Globus pallidus (tissue), 1 donor: ENCODE measurements at regions not wholly inside any gene's neighbourhood (a gene's known extent, or its start where the extent isn't known, plus 50 kb on each side); places are given as distances from the start of the nearest gene placed in this dataset.

Experiments used
- DNase-seq: peaks from one replicate; pipeline ENCODE4 v3.0.0-alpha.2; 2015; ENCODE audit warnings: low spot score

DNA sequence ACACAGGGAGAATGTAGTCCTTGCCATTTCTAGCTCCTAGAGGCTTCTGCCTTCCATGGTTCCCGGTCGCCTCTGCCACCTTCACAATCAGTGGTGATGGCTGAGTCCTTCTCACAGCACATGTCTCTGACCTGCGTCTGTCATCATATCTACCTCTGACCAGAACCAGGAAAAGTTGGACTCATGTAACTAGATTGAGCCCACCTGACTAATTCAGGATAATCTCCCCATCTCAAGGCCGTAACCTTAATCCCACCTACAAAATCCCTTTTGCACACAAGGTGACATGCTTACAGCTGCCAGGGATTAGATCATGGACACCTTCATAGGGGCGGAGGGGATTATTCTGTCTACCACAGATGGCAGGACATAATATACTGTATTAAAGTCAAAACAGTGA, 375.6 kb downstream of the ICE1 start:
- no peak for DNase-seq

DNA sequence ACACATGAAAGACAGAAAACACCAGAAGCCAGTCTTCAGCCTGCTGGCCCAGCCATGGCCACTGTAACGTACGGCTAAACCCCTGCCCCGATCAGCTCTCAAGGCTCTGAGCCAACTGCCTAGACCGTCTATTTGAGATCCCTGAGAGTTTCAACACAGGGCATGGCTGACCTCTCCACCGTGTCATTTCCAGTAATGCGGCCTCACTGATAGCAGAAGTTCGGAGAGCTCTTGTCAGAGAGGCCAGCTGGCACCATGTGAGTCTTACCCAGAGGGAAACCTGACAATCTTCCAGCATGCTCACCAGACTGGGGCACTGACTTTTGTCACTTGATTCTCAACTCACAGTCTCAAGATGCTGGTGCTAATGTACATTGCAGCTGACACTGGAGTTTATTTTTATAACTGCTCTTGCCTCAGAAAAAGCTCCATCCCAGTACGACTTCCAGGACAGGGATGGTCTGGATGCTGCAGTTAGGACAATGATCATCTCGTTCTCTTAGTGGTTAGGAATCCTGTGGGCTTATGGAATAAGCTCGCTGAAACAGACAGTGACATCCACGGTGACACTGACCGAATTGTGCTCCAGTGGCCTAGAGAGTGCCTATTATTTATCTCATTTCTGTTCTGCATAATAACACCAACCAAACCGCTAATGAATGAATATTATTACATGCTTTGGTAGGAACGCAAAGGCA, 372.7 kb downstream of the ICE1 start:
- no peak for DNase-seq

DNA sequence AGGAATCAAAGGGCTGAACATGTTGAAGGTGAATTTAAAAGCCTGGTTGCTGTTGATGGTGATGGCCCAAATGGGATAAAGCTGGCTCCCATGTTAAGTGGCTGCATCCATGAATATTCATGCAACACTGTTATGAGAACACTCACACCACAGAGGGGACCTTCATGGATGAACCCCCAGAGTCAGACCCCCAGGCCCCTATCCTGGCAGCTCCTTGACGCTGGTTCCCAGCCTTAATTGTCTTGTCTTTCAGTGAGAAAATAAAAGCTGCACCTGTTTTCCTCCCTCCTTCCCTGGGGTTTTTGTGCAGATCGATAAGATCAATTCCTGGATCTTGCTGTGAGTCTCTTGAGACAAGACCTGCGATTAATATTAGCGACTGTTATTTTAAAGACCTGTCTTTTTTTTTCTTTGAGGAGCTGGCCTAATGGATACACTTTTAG, 371.7 kb downstream of the ICE1 start:
- no peak for DNase-seq

DNA sequence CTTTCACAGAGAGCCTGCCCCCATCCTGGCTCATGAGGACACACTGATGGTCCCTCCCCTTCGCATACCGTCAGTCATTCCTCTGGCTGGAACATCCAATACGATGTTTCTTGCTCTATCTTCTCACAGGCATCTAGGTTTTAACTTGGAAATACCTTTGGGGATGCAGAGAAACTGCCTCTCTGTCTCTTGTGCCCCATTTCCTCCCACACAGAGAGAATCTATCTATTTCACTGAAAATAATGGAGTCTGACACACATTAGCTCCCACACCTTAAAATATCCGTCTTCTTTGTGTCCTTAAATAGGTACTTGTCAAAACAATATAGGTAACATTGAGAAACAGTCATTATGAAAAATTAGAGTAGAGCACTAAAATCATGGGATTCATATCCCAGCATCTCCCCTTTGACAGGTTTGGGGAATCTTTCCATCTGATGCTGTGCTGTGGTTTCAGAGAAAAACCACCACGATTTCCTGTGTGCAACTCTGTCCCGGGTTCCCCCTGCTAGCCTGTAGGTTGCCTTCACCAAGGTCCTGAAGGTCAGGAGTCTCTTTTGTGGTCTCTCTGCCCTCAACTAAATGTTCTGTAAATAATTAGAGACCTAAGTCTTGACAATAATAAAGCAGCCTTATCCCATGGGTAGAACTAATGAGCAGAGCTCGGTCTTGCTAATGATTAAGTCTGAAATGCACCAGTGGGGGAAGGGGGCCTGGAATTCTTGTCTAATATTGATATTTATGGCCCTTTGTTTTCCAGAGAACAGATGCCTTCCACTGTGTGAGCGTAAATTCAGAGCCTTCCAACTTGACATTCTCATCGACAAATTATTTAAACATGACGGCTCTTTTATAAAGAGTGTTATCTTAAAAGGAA, 371.0 kb downstream of the ICE1 start:
- DNase-seq: no peak

DNA sequence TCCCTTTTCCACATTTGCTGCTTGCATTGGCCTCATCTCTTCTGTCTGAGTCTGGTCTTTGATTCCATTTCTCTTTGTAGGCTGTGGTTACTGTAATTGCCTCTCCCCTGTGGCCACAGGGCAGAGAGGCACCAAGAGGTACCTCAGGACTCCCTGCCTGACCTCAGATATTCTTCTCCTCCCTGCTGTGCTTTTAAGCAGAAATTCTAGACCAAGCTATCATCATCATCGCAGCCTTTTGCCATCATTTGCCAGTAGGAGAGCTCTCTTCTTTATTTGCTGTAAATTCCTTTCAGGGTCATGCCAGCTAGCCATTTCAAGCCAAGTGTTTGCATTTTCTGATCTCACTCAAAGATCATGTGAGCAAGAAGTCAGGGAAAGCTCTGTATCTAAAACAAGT, 369.6 kb downstream of the ICE1 start:
- no peak for DNase-seq

DNA sequence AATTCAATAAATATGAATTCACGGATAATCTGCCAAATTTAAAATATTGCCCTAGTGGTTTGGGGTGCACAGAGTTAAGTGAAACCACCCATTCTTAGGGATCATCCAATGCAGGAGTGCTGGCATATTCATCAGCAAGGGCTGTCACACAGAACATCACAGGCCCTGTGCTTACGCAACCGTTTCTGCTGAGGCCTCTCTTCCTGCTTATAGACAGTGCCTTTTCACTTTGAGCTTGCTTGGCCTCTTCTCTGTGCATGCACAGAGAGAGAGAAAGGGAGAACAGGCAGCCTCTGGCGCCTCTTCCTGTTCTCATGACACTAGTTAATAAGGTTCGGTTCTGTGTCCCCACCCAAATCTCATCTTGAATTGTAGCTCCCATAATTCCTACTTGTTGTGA, 366.3 kb downstream of the ICE1 start:
- no peak for DNase-seq

DNA sequence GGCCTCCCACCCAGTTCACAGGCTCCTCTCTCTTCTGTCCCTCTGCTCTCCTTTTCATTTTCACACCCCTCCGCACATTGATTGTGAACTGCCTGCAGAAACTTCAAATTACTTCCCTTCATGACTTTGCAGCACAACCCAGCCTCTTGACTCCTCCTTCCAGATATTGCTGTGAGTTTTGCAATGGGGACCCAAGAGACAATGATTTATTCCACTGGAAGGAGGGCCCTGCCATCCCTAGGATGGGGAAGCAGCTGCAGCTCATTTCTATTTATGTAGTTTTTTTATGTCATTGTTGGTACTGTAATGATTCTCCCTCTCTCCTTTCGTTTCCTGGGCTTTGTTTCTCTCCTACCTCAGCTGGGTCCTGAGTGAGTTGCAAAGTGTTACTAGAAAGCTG, 364.9 kb downstream of the ICE1 start:
- no peak for DNase-seq

DNA sequence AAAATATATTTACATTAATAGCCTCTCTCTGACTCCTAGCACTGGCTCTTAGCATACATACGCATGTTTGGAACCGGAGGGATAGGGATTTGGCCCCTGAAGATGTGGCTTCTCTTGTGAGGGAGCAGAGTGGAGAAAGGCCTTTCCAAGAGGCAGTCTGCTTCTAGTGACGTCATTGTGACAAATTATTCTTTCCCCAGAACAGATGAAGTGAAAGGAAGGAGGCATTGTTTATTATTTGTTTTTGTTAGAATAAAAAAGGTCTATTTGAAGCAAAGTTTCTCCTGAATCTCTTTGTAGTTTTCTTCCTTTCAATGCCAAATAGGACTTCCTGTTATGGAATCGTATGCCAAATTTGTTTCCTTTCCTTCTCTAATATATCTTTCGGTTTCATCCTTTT, 361.6 kb downstream of the ICE1 start:
- no peak for DNase-seq

DNA sequence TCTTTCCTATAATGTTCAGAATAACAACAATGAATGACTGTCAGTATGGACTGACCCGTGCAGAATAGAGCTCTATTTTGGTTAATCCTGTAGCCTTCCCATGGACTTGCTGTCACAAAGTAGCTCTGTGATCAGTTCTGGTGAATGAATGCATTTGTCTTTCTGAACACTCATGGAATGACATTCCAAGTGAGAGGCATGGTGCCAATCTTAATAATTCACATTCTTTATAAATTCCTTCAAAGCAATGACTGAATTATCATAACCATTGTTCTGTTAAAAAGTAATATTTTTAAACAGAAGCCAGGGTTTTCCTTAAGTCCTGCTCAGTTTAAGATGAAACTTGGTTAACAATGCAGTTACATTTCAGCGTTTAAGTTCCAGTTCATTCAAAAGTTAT, 360.5 kb downstream of the ICE1 start:
- DNase-seq: no peak

DNA sequence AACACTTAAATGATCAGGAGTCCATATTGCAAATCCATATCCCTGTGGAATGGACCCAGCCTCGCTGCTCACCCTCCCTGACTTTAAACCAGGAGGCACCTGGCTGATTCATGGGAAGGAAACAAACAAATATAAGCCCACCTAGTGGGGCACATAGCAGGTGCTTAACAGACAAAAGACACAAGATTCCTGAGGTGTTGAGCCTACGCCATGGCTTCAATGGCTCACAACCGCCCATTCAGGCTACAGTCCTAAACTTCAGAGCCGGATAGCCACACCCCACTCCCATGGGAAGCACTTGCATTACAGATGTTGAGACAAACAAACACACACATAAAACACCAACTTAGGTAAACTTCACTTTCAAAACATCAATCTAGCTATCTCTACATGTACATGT, 359.9 kb downstream of the ICE1 start:
- DNase-seq: no peak

DNA sequence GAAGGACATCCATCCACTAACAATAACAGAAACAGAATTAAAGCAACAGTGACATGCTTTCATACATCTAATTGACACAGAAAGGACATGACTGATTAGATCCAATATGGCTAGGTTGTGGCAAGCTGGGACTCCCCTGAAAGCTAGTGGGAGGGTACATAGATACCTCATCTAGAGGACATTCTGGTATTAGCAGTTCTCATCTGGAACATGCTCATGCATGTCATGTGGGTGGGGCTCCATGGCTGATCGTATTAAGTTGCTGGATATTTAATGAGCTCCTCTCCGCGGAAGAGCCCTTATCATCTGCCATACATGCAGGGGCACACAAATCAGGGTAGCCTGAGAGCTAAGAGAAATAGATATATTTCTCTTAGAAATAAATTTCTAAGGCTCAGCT, 358.9 kb downstream of the ICE1 start:
- DNase-seq: no peak

DNA sequence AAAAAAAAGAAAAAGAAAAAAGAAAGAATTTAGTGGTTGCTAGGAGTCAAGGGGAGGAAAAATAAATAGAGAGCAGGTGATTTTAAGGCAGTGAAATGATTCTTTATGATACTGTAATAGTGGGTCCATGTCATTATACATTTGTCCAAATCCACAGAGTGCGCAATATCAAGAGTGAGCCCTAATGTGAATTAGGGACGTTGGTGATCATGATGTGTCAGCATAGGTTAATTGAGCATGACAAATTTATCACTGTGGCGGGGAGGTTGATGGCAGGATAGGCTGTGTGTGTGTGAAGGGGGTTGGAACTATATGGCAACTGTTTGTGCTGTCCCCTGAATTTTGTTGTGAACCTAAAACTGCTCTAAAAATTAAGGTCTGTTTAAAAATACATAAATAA, 357.8 kb downstream of the ICE1 start:
- no peak for DNase-seq

DNA sequence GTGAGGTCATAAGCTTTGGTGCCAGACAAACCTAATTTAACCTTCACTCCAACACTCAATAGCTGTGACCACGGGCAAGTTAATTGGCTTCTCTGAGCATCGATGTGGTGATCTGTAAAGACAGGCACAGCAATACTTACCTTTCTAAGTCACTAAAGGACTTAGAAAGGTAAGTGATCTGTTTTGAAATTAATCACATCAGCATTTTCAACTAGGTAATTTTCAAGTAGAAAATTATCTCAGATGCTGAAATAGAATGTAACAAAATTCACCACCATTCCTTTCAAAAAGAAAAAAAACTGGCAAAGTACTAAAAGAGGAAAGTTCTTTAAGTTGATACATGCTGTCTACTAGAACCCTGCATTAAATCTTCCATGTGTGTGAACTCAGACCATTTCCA, 354.5 kb downstream of the ICE1 start:
- DNase-seq: no peak

DNA sequence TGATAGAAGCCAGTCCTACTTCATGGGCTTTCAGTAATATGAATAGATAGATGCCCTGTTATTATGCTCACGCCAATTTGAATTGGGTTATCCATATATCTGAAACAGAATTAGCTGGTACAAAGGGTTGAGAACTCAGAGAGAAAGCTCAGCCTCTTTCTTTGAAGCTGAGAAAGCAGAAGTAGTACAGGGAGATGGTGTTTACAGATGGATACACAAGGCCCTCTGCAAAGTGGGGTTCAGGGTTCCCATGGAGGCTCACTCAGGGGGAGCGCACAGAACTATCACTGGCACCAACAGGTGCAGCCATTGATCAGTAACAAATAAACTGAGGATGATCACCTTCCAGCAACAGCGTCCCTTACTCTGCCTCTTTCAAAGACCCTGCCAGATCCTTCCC, 349.7 kb downstream of the ICE1 start:
- DNase-seq: no peak

DNA sequence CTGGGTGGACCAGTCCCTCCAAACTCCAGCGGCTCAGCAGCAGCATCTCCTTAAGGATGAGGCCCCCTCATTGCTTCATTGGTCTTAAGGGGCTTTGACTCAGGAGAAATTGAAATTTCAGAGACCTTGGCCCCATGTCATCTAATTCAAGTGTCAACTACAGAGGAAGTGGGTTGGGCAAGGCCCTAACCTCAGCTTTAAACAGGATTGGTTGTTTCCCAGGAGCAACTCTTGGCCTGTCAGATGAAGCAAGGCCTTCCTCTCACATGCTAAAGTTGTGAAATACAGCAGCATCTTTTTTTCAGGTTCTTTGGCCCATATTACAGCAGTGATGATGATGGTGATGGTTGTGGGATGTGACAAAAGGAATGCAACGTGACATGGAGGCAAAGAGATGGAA, 348.3 kb downstream of the ICE1 start:
- no peak for DNase-seq

DNA sequence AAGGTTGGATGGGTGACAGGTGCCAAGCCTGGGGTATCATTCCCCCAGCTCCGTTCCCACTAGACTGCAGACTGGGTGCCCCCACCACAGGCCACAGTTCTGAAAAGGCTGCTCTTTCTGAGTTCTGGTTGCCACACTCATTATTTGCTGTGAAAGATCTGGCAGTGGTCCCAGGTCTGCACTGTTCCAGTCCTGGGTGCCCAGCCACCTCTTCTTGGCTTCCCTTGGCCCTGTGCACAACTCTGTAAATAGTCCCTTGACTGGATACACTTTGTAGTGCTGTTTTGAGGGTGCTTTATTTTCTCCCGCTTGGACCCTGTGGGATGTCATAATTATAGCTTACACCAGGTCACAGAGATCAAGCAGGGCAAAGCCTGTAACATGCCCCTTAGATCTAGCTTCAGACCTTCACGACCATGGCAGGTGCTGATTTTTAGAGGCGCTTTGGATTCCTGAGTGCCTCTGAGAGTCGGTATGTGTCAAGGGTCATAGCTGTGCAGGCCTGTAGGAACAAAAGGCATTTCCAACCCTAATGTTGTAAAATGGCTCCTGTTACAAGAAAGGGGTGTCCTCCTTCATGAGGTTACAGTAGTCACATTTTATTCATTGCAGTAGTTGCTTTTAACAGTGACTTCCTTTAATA, 344.9 kb downstream of the ICE1 start:
- no peak for DNase-seq

DNA sequence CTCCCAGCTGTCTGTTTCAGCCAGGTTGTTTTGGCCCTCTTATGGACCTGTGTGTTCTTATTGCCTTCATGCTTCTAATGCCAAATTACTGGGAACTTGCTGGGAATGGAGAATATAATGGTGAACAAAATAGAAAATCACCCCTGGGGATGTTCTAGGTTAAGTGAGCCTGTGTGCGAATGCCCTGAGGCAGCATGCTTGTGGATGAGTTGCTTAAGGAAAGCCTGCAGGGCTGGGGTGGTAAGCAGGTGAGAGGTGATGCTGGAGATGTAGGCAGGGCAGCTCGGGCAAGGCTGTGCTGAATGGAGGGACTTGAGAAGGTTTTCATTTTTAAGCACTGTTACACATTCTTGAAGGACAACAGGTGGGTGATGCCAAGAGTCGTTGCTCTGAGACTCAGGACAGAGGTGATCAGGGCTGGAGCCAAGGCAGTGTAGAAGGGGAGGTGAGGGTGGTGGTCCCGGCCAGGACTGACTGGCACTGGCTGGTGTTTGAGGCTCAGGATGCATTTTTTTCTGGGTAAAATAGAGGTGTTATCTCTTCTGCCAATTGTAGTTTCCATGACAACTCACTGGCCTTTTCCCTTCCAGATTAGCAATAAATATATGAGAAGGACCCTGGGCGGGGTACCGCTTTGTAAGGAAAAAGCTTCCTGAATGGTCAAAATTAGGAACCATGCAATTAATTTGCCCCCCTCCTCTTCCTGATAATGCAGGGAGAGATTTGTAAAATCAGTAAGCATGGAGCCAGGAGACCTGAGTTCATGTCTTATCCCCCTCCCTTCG, 342.8 kb downstream of the ICE1 start:
- no peak for DNase-seq

DNA sequence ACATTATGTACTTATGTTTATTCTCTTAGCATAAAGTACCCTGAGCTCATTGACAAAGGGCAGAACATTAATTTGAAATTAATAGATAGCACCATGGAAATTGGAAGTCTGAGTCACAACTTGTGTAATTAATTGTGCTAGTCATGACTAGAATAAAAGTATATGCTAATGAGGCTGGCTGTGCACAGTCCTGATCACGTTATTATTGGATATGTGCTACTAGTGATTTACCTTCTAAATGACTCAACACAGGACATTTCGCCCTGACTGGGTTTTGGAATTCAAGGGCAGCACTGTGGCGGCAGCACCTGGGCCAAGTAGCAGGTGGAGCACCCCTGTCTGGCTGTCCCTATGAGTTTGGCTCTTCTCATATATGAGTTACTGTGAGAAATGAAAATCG, 341.8 kb downstream of the ICE1 start:
- no peak for DNase-seq

DNA sequence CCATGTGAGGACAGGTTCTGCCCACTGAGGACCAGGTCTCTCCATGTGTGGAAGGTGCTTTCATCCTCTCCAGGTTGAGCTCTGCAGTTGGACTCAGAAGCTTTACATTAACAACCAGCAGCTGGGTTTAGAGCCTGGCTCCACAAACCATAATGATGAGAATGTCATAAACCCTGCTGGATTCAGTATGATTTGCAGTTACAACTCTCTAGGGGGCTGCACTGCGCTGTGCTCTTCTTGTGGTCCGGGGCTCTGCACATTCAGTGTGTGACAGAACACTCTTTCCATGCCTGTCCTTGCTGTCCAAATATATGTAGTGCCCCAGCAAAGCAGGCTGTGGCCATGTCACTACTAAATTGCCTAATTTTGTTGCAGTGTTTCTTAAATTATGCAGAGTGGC, 334.3 kb downstream of the ICE1 start:
- DNase-seq: no peak

DNA sequence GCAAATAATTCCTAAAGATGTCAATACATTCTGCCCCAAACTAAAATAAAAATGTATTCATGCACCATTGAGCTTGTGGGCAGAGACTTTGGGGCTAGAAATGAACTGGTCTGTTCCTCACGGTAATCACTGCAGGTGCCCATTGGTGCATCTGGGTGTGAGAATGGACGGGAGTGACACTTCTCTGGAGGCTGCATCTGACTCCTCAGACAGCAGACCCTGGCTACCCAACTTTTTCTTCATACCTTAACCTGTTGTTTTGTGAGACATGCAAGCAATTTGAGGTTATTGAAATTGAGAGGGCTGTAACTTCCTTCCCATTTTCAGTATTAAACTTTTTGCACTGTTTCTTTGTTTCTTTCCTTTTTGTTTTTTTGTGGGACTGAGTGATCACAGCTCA, 333.4 kb downstream of the ICE1 start:
- DNase-seq: no peak

DNA sequence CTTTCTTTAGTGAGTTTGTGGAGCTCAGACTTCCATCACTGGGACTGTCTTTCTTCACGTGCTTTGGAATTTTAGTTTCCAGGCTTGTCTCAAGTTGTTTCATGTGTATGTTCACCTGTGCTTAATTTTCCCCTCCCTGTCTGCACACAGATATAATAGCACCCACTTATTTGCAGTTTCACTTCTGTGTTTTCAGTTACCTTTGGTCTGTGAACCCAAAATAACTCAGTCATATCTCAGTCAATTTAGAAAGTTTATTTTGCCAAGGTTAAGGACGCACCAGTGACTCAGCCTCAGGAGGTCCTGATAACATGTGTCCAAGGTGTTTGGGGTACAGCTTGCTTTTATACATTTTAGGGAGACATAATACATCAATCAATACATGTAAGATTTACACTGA, 330.4 kb downstream of the ICE1 start:
- no peak for DNase-seq

DNA sequence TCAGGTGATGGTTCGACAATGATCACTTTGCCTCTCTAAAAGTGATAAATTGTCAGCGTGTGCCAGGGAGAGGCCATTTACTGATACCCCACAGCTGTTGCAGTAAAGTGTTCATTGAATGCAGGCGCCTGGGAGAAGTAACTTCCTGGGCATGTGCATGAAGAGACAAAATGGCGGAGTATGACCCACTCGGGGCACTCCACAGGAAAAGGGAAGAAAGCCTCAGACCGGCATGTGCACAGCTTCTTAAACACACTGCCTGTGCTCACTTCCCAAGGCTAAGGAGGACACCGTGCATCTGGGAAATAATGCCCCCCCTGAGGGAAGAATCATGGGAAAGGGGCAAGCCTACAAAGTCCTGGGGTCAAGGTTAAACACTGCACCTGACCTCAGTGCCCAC, 329.5 kb downstream of the ICE1 start:
- DNase-seq: no peak
